ENCODE measurements at regions not wholly inside any gene's neighbourhood (a gene's known extent, or its start where the extent isn't known, plus 50 kb on each side); places are given as distances from the start of the nearest gene placed in this dataset.

- TF ChIP-seq POLR2A (IDR thresholded peaks at IDR 0.05; ENCODE audit: low read depth, low read length) (no peak), GATA2 (IDR thresholded peaks at IDR 0.05; ENCODE audit: insufficient read depth, insufficient read length, low read depth, low read length) (no peak), MAX (IDR thresholded peaks at IDR 0.05; ENCODE audit: insufficient read depth, insufficient read length) (no peak), CTCF (IDR thresholded peaks at IDR 0.05; ENCODE audit: extremely low read depth in 1 of 2, insufficient read depth in 1 of 2, low read depth in 1 of 2, low read length in 2 of 2) (no peak), EZH2 (IDR thresholded peaks at IDR 0.05; ENCODE audit: borderline replicate concordance, low read depth, low read length, severe bottlenecking) (no peak), MYC (IDR thresholded peaks at IDR 0.05; ENCODE audit: low read depth, low read length) (no peak), POLR2AphosphoS5 (IDR thresholded peaks at IDR 0.05; ENCODE audit: insufficient read depth, low read depth, low read length) (no peak)
These were observed 126.5 kb upstream of the ZNF438 start for GRCh38 chr10:31158011-31158658.
